ENCODE measurements at regions not wholly inside any gene's neighbourhood (a gene's known extent, or its start where the extent isn't known, plus 50 kb on each side); places are given as distances from the start of the nearest gene placed in this dataset.

DNA sequence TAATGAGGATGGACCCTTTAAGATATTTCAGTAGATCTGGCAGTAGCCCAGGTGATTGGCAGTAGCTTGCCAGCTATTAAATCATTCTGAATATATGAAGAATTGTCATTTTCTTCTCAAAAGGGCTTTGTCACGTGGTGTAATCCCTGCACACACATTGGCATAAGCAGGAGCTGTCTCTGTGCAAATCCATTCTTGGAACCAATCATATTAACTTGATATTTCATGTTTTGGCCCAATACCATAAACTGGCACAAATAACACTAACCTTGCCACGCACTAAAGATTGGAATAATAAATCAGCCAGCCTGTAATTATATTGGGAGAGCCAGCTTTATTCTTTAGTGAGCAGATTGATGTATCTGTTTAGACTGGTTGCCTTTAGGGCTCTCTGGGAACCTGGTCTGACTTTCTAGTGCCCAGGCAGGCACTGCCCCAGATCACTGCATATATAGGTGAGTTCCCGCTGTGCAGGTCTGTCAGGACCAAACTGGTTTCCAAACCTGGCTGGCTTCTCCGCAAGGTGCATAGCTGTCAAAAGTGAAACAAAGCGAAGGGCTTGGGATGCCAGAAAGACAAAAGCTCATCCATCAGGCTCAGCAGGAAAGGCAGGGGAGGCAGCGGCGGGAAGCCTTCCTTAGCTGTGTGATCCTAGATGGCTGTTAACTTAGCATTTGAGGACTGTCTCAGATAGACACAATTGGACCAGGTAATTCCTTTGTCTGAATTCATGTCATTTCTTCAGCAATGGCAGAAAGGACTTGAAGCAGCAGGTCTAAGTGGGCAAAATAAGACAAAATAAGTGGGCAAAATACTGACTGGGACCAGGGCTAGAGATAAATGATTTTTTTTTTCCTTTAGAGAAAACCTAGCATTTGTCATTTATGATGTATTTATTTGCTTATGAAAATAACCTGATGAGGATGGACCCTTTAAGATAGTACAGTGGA lies 128.8 kb upstream of the DYRK2 start:
- intact Hi-C loops (cut with DNase I) = no loop called here
- ATAC-seq (no peak), DNase-seq (no peak)

DNA sequence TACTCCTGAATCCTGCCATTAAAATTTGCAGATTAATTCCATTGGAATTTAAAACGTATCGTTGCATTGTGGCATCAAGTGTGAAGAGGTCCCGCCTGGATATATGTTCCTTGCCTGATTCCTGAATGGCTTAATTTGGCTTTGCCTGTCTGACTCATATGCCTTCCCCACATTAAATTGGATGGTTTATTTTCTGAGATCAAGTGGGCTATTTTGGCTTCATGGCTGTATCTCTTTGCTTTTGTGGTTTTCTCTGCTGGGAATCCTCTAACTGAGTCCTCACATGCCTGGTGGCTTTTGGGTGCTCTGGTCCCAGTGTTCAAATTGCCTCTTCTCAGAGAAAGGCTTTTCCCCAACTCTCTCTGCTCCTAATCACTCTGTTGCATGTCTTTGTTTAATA lies 127.9 kb upstream of the DYRK2 start:
- intact Hi-C loops (cut with DNase I) = no loop called here
- DNase-seq (no peak), ATAC-seq (no peak)

- no peak for DNase-seq
- intact Hi-C loops (cut with DNase I) = no loop called here
- ATAC-seq = no peak
Observed at GRCh38 chr12:67522222-67522621, 126.3 kb upstream of the DYRK2 start.

GRCh38 chr12:67523538-67523937 lies 125.0 kb upstream of the DYRK2 start:
- intact Hi-C loops (cut with DNase I) = no loop called here
- ATAC-seq (no peak), DNase-seq (no peak)

- ATAC-seq (peak; percentile 38 to 55), DNase-seq (no peak)
- intact Hi-C loops (cut with DNase I) = no loop called here
Observed at GRCh38 chr12:67524861-67525616, 123.5 kb upstream of the DYRK2 start.

DNA sequence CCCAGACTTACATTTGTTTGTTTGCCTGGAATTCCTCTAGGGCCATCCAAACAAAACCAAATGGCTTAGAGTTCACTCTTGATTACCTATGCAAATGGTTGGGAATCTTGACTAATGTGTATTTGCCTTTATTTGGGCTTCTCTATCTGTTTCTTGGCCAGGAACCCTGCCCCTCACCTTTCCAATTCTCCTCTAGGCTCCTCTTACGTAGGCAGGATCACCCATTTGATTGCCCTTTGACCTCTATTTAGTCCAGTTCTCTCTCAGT lies 123.0 kb upstream of the DYRK2 start:
- no peak for ATAC-seq
- DNase-seq = no peak
- intact Hi-C loops (cut with DNase I) = no loop called here

DNA sequence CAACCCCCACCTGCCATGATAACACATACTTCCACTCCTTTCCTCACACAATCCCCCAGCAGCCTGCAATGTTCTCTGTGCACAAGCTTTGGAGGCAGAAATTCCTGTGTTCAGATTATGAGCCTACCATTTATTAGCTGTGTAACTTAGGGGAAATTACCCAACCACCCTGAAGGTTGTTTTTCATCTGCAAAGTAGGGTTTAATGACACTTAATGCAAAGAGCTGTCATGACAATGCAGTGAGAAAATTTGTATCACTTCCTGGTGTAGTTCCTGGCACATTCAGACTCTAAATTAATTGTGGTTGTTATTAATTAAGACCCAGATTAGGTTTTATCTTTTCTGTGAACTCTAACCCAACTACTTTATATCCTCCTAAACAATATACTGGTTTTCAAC lies 122.4 kb upstream of the DYRK2 start:
- ATAC-seq = no peak
- no peak for DNase-seq
- intact Hi-C loops (cut with DNase I) = no loop called here

- no peak for ATAC-seq
- intact Hi-C loops (cut with DNase I) = no loop called here
- DNase-seq = no peak
Observed at GRCh38 chr12:67531051-67531450, 117.5 kb upstream of the DYRK2 start.

DNA sequence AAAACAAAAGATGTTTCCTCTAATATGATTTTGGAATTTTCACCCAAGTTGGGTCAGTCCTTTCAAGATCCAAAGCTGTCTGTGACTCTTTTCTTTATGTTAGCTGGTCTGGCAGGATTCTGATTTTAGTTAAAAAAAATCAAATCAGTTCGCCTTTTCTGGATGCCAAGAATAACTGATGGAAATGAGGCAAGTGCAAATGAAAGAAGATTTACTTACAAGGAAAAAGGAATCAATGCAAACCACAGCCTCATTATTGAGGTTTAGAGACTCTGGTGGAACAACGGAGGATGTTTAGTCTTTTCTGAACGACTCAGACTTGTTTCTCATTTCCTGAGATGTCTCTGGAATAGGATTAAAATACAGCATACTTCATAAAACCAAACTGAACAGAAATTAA lies 117.0 kb upstream of the DYRK2 start:
- no peak for ATAC-seq
- no peak for DNase-seq
- intact Hi-C loops (cut with DNase I) = no loop called here

- ATAC-seq = no peak
- intact Hi-C loops (cut with DNase I) = no loop called here
- DNase-seq = no peak
Observed at GRCh38 chr12:67533159-67533558, 115.4 kb upstream of the DYRK2 start.

- intact Hi-C loops (cut with DNase I) = no loop called here
- ATAC-seq (peak in 1 of 2 donors; percentile 10), DNase-seq (no peak)
Observed at GRCh38 chr12:67534046-67534445, 114.5 kb upstream of the DYRK2 start.

DNA sequence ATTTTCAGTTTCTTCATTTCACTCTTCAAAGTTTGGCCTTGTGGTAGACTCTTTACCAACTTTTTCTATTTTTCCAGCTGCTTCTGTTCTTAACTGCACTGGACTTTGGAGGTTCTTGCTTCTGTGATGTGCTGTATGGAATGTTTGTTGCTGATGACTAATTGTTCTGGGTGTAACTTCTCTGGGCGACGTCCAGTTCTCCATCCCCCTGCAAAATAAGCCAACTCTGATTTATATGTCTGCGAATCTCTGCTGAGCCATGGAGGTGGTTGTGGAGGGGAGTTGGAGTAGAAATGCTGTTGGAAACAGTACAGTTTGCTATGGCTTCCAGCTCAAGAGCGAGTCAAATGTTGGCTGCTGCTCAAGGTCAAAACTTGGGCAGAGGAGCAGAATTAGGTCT lies 113.9 kb upstream of the DYRK2 start:
- DNase-seq (peak; percentile 24), ATAC-seq (peak in 1 of 2 donors; percentile 92)
- intact Hi-C loops (cut with DNase I) = no loop called here

DNA sequence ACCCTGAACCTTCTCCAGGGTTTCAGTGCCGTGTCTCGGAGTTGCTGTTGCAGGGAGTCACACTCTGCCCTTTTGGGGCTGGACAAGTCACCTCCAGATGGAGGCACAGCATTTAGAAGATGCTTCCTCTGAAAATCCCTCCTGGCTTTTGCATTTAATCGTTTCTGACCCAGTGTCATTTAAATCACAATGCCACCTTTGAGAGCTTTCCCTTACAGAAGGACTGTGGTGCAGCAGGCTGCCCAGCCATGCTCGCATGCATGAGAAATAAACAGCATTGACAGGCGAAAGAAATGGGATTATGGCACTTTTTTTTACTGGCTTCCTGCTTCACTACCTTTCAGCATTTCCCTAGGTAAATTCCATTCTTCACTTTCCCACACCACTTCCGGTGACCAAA lies 113.4 kb upstream of the DYRK2 start:
- no peak for ATAC-seq
- intact Hi-C loops (cut with DNase I) = no loop called here

DNA sequence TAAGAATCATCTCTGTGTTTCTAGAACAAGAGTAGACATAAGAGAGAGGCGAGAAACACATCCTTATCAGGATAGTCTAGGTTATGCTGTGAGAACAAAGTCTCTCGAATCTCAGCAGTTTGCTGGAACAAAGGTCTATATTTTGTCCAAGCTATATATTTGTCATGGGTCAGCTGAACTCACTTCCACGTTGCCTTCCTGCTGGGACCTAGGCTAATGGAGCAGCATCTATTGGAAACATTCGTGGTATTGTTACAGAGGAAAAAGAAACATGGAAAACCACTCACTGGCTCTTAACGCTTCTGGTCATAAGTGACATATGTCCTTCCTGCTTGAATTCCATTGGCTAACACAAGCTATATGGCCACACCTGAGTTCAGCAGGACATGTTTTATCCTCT lies 112.6 kb upstream of the DYRK2 start:
- DNase-seq = no peak
- no peak for ATAC-seq
- intact Hi-C loops (cut with DNase I) = no loop called here

More for the DNA sequence above, 113.4 kb upstream of the DYRK2 start:
- DNase-seq = no peak

GRCh38 chr12:67539329-67539728 lies 109.2 kb upstream of the DYRK2 start:
- intact Hi-C loops (cut with DNase I) = no loop called here
- DNase-seq = no peak

DNA sequence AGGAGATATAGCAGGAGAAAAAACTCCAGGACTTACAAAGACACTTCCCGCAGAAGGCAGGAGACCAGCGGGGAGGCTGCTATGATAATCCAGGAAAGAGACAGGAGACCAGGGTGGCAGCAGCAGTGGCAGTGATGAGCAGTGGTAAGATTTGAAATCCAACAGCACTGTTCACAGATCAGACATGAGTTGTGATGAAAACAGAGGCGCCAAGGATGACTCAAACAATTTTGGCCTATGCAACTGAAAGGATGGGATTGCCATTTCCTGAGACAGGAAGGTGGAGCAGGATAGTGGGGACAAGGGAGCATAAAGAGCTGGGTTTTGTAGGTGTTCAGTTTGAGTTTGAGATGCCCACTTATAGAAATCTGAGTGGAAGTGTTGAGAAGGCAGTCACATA lies 108.6 kb upstream of the DYRK2 start:
- DNase-seq (no peak), ATAC-seq (peak in 1 of 2 donors; percentile 40)
- intact Hi-C loops (cut with DNase I) = no loop called here

More at GRCh38 chr12:67539329-67539728, 109.2 kb upstream of the DYRK2 start:
- peak in 1 of 2 donors; percentile 62 for ATAC-seq

DNA sequence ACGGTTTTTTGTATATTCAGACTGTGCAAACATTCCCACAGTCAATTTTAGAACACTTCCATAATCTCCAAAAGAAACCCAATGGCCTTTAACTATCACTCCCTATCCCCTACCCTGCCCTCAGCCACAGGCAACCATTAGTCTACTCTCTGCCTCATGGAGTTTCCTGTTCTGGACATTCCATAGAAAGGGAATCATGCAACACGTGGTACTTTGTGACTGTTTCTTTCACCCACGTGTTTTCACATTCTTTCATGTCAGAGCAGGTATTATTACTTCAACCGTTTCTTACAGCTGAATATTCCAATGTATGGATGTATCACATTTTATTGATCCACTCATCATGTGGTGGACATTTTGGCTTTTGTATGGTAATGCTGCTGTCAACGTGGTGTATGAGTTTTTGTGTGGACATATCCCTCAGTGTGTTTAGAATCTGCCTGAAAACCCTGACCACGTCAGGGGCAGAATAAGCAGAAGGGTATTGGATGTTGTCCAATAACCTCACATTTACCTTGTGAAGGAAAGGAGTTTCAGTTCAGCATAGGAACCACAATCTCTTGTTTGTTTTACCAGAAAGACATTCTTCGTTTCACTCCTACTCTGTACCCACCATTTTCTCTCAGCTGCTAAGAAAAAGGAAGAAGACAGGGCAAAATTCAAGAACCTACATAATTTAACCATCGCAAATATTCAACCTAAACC lies 107.5 kb upstream of the DYRK2 start:
- ATAC-seq (no peak), DNase-seq (no peak)
- intact Hi-C loops (cut with DNase I) = no loop called here

GRCh38 chr12:67541625-67541991 lies 106.9 kb upstream of the DYRK2 start:
- DNase-seq (no peak), ATAC-seq (no peak)
- intact Hi-C loops (cut with DNase I) = no loop called here

GRCh38 chr12:67543021-67543770 lies 105.3 kb upstream of the DYRK2 start:
- ATAC-seq (no peak), DNase-seq (no peak)
- intact Hi-C loops (cut with DNase I) = no loop called here

DNA sequence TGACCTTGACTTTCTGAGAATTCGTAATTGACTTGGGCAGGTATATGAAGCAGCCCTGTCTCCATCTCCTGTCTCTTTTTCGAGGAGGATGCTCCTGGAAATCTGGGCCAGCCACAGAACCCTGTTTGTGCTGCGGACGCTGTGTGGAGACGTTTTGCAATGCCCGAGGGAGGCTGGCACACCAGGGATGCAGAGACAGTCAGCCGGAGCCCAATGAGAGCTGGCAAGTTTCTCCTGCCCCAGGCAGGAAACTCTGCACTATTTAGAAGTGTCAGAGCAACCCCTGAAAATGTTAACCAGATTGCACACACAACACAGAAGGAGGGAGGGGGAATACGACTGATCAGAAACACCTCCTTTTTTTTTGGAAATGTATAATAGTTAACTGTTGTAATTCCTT lies 103.2 kb upstream of the DYRK2 start:
- ATAC-seq (no peak), DNase-seq (no peak)
- intact Hi-C loops (cut with DNase I) = no loop called here

Measured in left cardiac atrium (tissue), 4 donors.